Liver (tissue), 3 donors: ENCODE measurements at regions not wholly inside any gene's neighbourhood (a gene's known extent, or its start where the extent isn't known, plus 50 kb on each side); places are given as distances from the start of the nearest gene placed in this dataset.

ENCODE experiments used
- EGR1 ChIP-seq, 2 donors: IDR thresholded peaks; 2 replicates each; pipeline ENCODE4 v1.6.1; 2016 to 2018; ENCODE audit warnings: antibody characterized with exemption in 2 of 2, low read depth in 2 of 2
- HNF4A ChIP-seq, 2 donors: conservative IDR thresholded peaks; 2 replicates each; pipeline ENCODE4 v1.6.1; 2016; ENCODE audit warnings: antibody characterized with exemption in 2 of 2, mild to moderate bottlenecking in 2 of 2
- RAD21 ChIP-seq, 2 donors: IDR thresholded peaks; 2 replicates each; pipeline ENCODE4 v1.6.1; 2016; ENCODE audit warnings: antibody characterized with exemption in 2 of 2, mild to moderate bottlenecking in 2 of 2
- RXRA ChIP-seq, 2 donors: IDR thresholded peaks; 2 replicates each; pipeline ENCODE4 v1.6.1; 2017 to 2018; ENCODE audit warnings: antibody characterized with exemption in 2 of 2, mild to moderate bottlenecking in 1 of 2
- TAF1 ChIP-seq: conservative IDR thresholded peaks from 2 replicates; pipeline ENCODE4 v1.6.1; 2016; ENCODE audit warnings: antibody characterized with exemption, mild to moderate bottlenecking
- YY1 ChIP-seq: IDR thresholded peaks from 2 replicates; pipeline ENCODE4 v1.6.1; 2016; ENCODE audit warnings: antibody characterized with exemption, mild to moderate bottlenecking
- TF ChIP-seq, protein P1 (sequence below): fragments of 150-350 bp; IDR thresholded peaks from 2 replicates; pipeline ENCODE4 v1.5.1; 2017; ENCODE audit warnings: improper control_type of control experiment, low read depth, low read length; ENCODE audit not compliant: missing input control
- TF ChIP-seq, protein P2 (sequence below): IDR thresholded peaks from 2 replicates; pipeline ENCODE4 v1.6.1; 2016; ENCODE audit warnings: antibody characterized with exemption
- TF ChIP-seq, protein P3 (sequence below): IDR thresholded peaks from 2 replicates; pipeline ENCODE4 v1.6.1; 2016; ENCODE audit warnings: antibody characterized with exemption
- TF ChIP-seq, protein P4 (sequence below): IDR thresholded peaks from 2 replicates; pipeline ENCODE4 v1.6.1; 2016; ENCODE audit warnings: antibody characterized with exemption, mild to moderate bottlenecking
- donor health status: healthy.
- donor health status: healthy.

DNA sequence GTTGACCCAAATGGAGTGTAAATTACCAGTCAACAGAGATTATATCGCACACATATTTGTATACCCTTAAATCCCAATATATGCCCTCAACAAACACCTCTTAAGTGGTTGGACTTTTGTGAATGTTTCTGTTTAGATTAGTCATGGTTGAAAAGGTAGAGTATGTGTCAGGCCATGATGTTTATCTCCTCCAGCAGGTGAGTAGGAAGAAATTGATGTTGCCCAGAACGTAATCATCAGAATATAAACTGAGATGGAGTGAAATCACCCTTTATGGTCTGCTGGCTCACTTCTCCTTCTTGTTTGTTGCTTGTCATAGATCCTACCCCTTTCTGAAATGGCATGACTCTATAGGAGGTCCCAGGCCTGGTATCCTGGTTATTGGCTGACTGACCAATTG, 431.8 kb downstream of the ETS1 start:
- TF ChIP-seq, protein P1, sequence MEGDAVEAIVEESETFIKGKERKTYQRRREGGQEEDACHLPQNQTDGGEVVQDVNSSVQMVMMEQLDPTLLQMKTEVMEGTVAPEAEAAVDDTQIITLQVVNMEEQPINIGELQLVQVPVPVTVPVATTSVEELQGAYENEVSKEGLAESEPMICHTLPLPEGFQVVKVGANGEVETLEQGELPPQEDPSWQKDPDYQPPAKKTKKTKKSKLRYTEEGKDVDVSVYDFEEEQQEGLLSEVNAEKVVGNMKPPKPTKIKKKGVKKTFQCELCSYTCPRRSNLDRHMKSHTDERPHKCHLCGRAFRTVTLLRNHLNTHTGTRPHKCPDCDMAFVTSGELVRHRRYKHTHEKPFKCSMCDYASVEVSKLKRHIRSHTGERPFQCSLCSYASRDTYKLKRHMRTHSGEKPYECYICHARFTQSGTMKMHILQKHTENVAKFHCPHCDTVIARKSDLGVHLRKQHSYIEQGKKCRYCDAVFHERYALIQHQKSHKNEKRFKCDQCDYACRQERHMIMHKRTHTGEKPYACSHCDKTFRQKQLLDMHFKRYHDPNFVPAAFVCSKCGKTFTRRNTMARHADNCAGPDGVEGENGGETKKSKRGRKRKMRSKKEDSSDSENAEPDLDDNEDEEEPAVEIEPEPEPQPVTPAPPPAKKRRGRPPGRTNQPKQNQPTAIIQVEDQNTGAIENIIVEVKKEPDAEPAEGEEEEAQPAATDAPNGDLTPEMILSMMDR: no peak
- TF ChIP-seq, protein P2, sequence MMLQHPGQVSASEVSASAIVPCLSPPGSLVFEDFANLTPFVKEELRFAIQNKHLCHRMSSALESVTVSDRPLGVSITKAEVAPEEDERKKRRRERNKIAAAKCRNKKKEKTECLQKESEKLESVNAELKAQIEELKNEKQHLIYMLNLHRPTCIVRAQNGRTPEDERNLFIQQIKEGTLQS: no peak
- TF ChIP-seq YY1 (no peak), RXRA (IDR thresholded peaks at IDR 0.05) (no peak), TAF1 (no peak), HNF4A (conservative IDR thresholded peaks at IDR 0.05) (no peak), RAD21 (IDR thresholded peaks at IDR 0.05) (no peak), EGR1 (IDR thresholded peaks at IDR 0.05; ENCODE audit: low read depth in 2 of 2) (no peak)
- TF ChIP-seq, protein P3, sequence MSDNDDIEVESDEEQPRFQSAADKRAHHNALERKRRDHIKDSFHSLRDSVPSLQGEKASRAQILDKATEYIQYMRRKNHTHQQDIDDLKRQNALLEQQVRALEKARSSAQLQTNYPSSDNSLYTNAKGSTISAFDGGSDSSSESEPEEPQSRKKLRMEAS: no peak
- TF ChIP-seq, protein P4, sequence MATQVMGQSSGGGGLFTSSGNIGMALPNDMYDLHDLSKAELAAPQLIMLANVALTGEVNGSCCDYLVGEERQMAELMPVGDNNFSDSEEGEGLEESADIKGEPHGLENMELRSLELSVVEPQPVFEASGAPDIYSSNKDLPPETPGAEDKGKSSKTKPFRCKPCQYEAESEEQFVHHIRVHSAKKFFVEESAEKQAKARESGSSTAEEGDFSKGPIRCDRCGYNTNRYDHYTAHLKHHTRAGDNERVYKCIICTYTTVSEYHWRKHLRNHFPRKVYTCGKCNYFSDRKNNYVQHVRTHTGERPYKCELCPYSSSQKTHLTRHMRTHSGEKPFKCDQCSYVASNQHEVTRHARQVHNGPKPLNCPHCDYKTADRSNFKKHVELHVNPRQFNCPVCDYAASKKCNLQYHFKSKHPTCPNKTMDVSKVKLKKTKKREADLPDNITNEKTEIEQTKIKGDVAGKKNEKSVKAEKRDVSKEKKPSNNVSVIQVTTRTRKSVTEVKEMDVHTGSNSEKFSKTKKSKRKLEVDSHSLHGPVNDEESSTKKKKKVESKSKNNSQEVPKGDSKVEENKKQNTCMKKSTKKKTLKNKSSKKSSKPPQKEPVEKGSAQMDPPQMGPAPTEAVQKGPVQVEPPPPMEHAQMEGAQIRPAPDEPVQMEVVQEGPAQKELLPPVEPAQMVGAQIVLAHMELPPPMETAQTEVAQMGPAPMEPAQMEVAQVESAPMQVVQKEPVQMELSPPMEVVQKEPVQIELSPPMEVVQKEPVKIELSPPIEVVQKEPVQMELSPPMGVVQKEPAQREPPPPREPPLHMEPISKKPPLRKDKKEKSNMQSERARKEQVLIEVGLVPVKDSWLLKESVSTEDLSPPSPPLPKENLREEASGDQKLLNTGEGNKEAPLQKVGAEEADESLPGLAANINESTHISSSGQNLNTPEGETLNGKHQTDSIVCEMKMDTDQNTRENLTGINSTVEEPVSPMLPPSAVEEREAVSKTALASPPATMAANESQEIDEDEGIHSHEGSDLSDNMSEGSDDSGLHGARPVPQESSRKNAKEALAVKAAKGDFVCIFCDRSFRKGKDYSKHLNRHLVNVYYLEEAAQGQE: no peak
